GM12874 (cell line): ENCODE measurements at regions not wholly inside any gene's neighbourhood (a gene's known extent, or its start where the extent isn't known, plus 50 kb on each side); places are given as distances from the start of the nearest gene placed in this dataset.

Experiments
- CTCF ChIP-seq: IDR thresholded peaks from 2 replicates; pipeline ENCODE4 v1.5.1; 2011; ENCODE audit warnings: low read depth, mild to moderate bottlenecking, control low read depth, low read length, moderate library complexity; ENCODE audit not compliant: insufficient read depth

DNA sequence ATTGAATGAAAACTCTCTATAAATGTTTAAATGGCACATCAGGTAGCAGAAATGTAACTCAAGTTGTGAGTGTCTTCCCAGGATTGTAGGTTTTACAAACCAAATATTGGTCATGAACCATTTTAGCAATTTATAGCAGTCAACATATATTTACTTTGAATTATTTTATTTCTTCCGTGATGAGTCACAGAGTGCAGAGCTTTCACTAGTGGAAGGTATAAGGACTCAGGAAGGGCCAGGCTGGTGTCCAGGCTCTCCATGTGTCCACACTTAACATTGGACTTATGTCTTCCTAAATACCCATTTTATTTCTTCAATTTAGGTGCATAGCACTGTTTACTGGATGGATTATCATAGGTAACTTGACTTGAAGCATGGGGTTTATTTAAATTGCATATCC lies 120.9 kb downstream of the OLIG3 start:
- no peak for TF ChIP-seq CTCF

- TF ChIP-seq CTCF = no peak
Measured at GRCh38 chr6:137372532-137372931, 121.7 kb downstream of the OLIG3 start.

- TF ChIP-seq CTCF = no peak
Measured at GRCh38 chr6:137371634-137372016, 122.6 kb downstream of the OLIG3 start.

GRCh38 chr6:137370871-137371633 lies 123.1 kb downstream of the OLIG3 start:
- no peak for TF ChIP-seq CTCF

GRCh38 chr6:137369136-137369535 lies 125.1 kb downstream of the OLIG3 start:
- TF ChIP-seq CTCF = no peak

- no peak for TF ChIP-seq CTCF
Measured at GRCh38 chr6:137365707-137366437, 128.3 kb downstream of the OLIG3 start.

- TF ChIP-seq CTCF = no peak
Measured at GRCh38 chr6:137363805-137364138, 130.4 kb downstream of the OLIG3 start.
